SK-N-SH treated with all-trans-retinoic acid at 6 μM for 48 hours (cell line): ENCODE measurements at regions not wholly inside any gene's neighbourhood (a gene's known extent, or its start where the extent isn't known, plus 50 kb on each side); places are given as distances from the start of the nearest gene placed in this dataset.

ENCODE experiments used
- ATAC-seq: fragments of 200-7000 bp; cut with Tn5 transposase; 3 replicates; pipeline ENCODE4 v1.9.1; 2020; ENCODE audit warnings: mild to moderate bottlenecking, moderate library complexity
- ARNTL ChIP-seq: fragments of 450-650 bp; formaldehyde crosslinking; IDR thresholded peaks from 2 replicates; pipeline ENCODE4 v1.5.0; 2020; ENCODE audit warnings: low read depth, mild to moderate bottlenecking, moderate library complexity, borderline replicate concordance
- BACH2 ChIP-seq: fragments of 250-450 bp; sonication (Bioruptor Pico); IDR thresholded peaks from 2 replicates; pipeline ENCODE4 v1.9.0; 2021; ENCODE audit warnings: mild to moderate bottlenecking, borderline replicate concordance
- CREB5 ChIP-seq: fragments of 250-450 bp; sonication (Bioruptor Pico); IDR thresholded peaks from 2 replicates; pipeline ENCODE4 v1.5.1; 2020; ENCODE audit warnings: low read depth, mild to moderate bottlenecking, moderate library complexity
- CSDC2 ChIP-seq: fragments of 250-450 bp; sonication (Bioruptor Pico); IDR thresholded peaks from 2 replicates; pipeline ENCODE4 v1.5.0; 2020; ENCODE audit warnings: mild to moderate bottlenecking, moderate library complexity
- CSRNP3 ChIP-seq: fragments of 250-450 bp; sonication (Bioruptor Pico); IDR thresholded peaks from 2 replicates; pipeline ENCODE4 v1.5.1; 2021; ENCODE audit warnings: mild to moderate bottlenecking, moderate library complexity
- ESRRG ChIP-seq: fragments of 250-450 bp; sonication (Bioruptor Pico); IDR thresholded peaks from 2 replicates; pipeline ENCODE4 v1.6.1; 2021; ENCODE audit warnings: mild to moderate bottlenecking
- GLIS3 ChIP-seq: fragments of 250-450 bp; sonication (Bioruptor Pico); IDR thresholded peaks from 2 replicates; pipeline ENCODE4 v1.5.0; 2020; ENCODE audit warnings: mild to moderate bottlenecking, moderate library complexity
- OSR1 ChIP-seq: fragments of 250-450 bp; sonication (Bioruptor Pico); IDR thresholded peaks from 2 replicates; pipeline ENCODE4 v1.8.0; 2022; ENCODE audit warnings: moderate library complexity, mild to moderate bottlenecking, inconsistent platforms
- POU6F1 ChIP-seq: fragments of 250-450 bp; sonication (Bioruptor Pico); IDR thresholded peaks from 2 replicates; pipeline ENCODE4 v1.8.0; 2021; ENCODE audit warnings: low read depth, mild to moderate bottlenecking, moderate library complexity, borderline replicate concordance
- PPARA ChIP-seq: fragments of 250-450 bp; sonication (Bioruptor Pico); IDR thresholded peaks from 2 replicates; pipeline ENCODE4 v1.5.0; 2020; ENCODE audit warnings: mild to moderate bottlenecking, borderline replicate concordance
- RARB ChIP-seq: fragments of 250-450 bp; sonication (Bioruptor Pico); IDR thresholded peaks from 2 replicates; pipeline ENCODE4 v1.8.0; 2021; ENCODE audit warnings: mild to moderate bottlenecking, moderate library complexity
- SNAI2 ChIP-seq: fragments of 250-450 bp; sonication (Bioruptor Pico); IDR thresholded peaks from 2 replicates; pipeline ENCODE4 v1.5.0; 2020; ENCODE audit warnings: mild to moderate bottlenecking, moderate library complexity
- TCF4 ChIP-seq: fragments of 250-450 bp; sonication (Bioruptor Pico); IDR thresholded peaks from 2 replicates; pipeline ENCODE4 v1.8.0; 2021; ENCODE audit warnings: mild to moderate bottlenecking, moderate library complexity, borderline replicate concordance
- TOX ChIP-seq: fragments of 250-450 bp; sonication (Bioruptor Pico); IDR thresholded peaks from 2 replicates; pipeline ENCODE4 v1.8.0; 2021; ENCODE audit warnings: mild to moderate bottlenecking, moderate library complexity, borderline replicate concordance
- TSHZ2 ChIP-seq: fragments of 250-450 bp; sonication (Bioruptor Pico); IDR thresholded peaks from 2 replicates; pipeline ENCODE4 v1.5.0; 2020; ENCODE audit warnings: mild to moderate bottlenecking, moderate library complexity
- ZC3H10 ChIP-seq: fragments of 250-450 bp; sonication (Bioruptor Pico); IDR thresholded peaks from 2 replicates; pipeline ENCODE4 v1.5.1; 2021; ENCODE audit warnings: mild to moderate bottlenecking, moderate library complexity
- ZFP3 ChIP-seq: fragments of 250-450 bp; sonication (Bioruptor Pico); IDR thresholded peaks from 2 replicates; pipeline ENCODE4 v1.5.0; 2020; ENCODE audit warnings: mild to moderate bottlenecking, moderate library complexity
- ZFP30 ChIP-seq: fragments of 450-650 bp; formaldehyde crosslinking; IDR thresholded peaks from 2 replicates; pipeline ENCODE4 v1.5.0; 2022; ENCODE audit warnings: mild to moderate bottlenecking, moderate library complexity
- ZNF565 ChIP-seq: fragments of 450-650 bp; formaldehyde crosslinking; conservative IDR thresholded peaks from 2 replicates; pipeline ENCODE4 v1.5.0; 2020; ENCODE audit warnings: low read depth, mild to moderate bottlenecking, moderate library complexity
- ZNF70 ChIP-seq: fragments of 450-650 bp; formaldehyde crosslinking; IDR thresholded peaks from 2 replicates; pipeline ENCODE4 v1.5.0; 2020; ENCODE audit warnings: mild to moderate bottlenecking, moderate library complexity
- ZNF8 ChIP-seq: fragments of 450-650 bp; formaldehyde crosslinking; IDR thresholded peaks from 2 replicates; pipeline ENCODE4 v1.5.0; 2020; ENCODE audit warnings: mild to moderate bottlenecking, moderate library complexity
- TF ChIP-seq, protein P1 (sequence below): fragments of 250-450 bp; sonication (Bioruptor Pico); IDR thresholded peaks from 2 replicates; pipeline ENCODE4 v1.8.0; 2020; ENCODE audit warnings: mild to moderate bottlenecking, moderate library complexity, borderline replicate concordance

- no peak for TF ChIP-seq ESRRG
Observed at GRCh38 chr10:94047293-94047692, 53.6 kb downstream of the PLCE1 start (continued).

- no peak for ATAC-seq
- TF ChIP-seq TCF4: no peak
- TF ChIP-seq ZNF70 (CRISPR knock-in tag): no peak
- TF ChIP-seq TSHZ2 (CRISPR knock-in tag): no peak
- TF ChIP-seq ZNF565: no peak
- no peak for TF ChIP-seq CREB5
- no peak for TF ChIP-seq RARB (CRISPR knock-in tag)
- no peak for TF ChIP-seq ARNTL (CRISPR knock-in tag)
- TF ChIP-seq ZFP30 (CRISPR knock-in tag): no peak
- no peak for TF ChIP-seq ESRRG
- TF ChIP-seq, protein P1, sequence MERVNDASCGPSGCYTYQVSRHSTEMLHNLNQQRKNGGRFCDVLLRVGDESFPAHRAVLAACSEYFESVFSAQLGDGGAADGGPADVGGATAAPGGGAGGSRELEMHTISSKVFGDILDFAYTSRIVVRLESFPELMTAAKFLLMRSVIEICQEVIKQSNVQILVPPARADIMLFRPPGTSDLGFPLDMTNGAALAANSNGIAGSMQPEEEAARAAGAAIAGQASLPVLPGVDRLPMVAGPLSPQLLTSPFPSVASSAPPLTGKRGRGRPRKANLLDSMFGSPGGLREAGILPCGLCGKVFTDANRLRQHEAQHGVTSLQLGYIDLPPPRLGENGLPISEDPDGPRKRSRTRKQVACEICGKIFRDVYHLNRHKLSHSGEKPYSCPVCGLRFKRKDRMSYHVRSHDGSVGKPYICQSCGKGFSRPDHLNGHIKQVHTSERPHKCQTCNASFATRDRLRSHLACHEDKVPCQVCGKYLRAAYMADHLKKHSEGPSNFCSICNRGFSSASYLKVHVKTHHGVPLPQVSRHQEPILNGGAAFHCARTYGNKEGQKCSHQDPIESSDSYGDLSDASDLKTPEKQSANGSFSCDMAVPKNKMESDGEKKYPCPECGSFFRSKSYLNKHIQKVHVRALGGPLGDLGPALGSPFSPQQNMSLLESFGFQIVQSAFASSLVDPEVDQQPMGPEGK: no peak
- TF ChIP-seq CSDC2 (CRISPR knock-in tag): no peak
Observed at GRCh38 chr10:94049911-94050310, 56.2 kb downstream of the PLCE1 start.

- TF ChIP-seq BACH2 (CRISPR knock-in tag) (no peak), ZFP3 (CRISPR knock-in tag) (no peak), SNAI2 (CRISPR knock-in tag) (no peak), POU6F1 (CRISPR knock-in tag) (no peak), OSR1 (no peak), CREB5 (no peak), ESRRG (no peak), PPARA (CRISPR knock-in tag) (no peak), ZC3H10 (CRISPR knock-in tag) (no peak)
- ATAC-seq: no peak
Observed at GRCh38 chr10:94052281-94052680, 58.5 kb downstream of the PLCE1 start.

DNA sequence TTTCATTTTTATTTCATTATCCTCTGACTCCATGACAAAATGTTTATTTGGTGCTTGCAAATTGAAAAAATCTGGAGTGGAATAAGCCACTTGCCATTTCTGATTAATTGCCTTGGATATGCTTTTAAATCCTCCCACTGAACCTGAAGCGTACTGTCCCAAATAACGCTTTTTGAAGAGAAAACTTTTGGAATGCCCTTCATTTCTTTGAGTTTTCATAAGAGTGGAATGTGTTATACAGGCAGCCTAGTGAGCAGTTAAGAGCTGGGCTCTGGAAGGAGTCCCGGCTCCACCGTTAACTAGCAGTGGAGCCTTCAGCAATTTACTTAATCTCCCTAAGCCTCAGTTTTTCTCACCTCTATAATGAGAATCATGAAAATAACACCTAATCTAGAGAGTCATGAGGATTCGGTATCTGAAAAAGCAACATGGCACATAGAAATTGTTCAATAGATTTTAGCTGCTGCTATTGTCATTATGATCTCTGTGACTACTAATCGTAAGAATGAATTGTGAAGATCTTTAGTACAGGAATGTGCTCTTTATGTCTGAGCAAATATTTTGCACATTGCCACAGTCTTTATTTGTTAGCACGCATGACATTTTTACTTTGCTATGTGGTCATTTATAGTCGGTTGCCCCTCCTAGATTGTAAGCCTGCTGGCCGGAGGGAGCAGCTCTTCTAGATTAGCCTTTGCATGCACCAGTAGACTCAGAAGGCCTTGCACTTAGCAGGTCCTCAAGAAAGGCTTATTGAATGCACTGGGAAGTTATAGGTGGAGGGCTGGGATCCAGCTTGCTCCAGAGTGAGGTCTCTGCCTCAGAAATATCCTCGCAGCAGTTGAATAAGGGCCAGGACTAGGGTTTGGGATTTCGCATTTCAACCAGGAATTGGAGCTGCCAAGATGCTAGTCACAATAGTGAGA, 59.4 kb downstream of the PLCE1 start:
- ATAC-seq: no peak; the same call in 2 of the 3 replicates
- TF ChIP-seq ZNF8: no peak
- no peak for TF ChIP-seq ARNTL (CRISPR knock-in tag)
- no peak for TF ChIP-seq CSRNP3 (CRISPR knock-in tag)
- TF ChIP-seq TOX (CRISPR knock-in tag): no peak
- no peak for TF ChIP-seq ZNF70 (CRISPR knock-in tag)
- TF ChIP-seq ZC3H10 (CRISPR knock-in tag): no peak
- no peak for TF ChIP-seq BACH2 (CRISPR knock-in tag)
- TF ChIP-seq TSHZ2 (CRISPR knock-in tag): no peak
- TF ChIP-seq OSR1: no peak
- TF ChIP-seq ZFP30 (CRISPR knock-in tag): no peak
- no peak for TF ChIP-seq SNAI2 (CRISPR knock-in tag)
- no peak for TF ChIP-seq ZNF565
- TF ChIP-seq GLIS3 (CRISPR knock-in tag): no peak
